ENCODE measurements at regions not wholly inside any gene's neighbourhood (a gene's known extent, or its start where the extent isn't known, plus 50 kb on each side); places are given as distances from the start of the nearest gene placed in this dataset.

DNA sequence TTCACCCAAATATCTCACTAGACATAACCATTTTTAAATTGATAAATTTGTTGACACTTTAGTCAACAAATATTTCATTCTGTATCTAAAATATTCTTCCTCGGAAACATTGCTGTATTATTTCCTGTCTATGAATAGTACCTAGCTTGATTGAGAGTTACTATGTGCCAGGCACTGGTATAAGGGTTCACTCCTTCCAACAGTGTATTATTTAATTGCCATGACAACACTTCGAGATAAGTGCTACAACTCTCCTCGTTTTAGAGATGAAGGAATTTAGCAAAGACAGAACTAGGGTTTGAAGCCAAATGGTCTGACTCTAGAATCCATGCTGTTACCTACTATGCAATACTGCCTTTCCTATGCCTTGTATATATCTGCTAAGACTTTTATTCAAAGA lies 287.2 kb downstream of the YTHDC2 start:
- Histone ChIP-seq H3K36me3 (no peaks in the 10 kb centered on the region), H3K4me1 (no peaks in the 10 kb centered on the region), H3K27me3 (no peaks in the 10 kb centered on the region), H3K27ac (no peak overlapping the region), H3K4me3 (no peak overlapping the region), H3K9me3 (no peaks in the 10 kb centered on the region)
- ATAC-seq (no peak), DNase-seq (no peak)
- intact Hi-C loops (cut with DNase I) = no loop called here
- TF ChIP-seq, protein P1, sequence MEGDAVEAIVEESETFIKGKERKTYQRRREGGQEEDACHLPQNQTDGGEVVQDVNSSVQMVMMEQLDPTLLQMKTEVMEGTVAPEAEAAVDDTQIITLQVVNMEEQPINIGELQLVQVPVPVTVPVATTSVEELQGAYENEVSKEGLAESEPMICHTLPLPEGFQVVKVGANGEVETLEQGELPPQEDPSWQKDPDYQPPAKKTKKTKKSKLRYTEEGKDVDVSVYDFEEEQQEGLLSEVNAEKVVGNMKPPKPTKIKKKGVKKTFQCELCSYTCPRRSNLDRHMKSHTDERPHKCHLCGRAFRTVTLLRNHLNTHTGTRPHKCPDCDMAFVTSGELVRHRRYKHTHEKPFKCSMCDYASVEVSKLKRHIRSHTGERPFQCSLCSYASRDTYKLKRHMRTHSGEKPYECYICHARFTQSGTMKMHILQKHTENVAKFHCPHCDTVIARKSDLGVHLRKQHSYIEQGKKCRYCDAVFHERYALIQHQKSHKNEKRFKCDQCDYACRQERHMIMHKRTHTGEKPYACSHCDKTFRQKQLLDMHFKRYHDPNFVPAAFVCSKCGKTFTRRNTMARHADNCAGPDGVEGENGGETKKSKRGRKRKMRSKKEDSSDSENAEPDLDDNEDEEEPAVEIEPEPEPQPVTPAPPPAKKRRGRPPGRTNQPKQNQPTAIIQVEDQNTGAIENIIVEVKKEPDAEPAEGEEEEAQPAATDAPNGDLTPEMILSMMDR (IDR thresholded peaks at IDR 0.05) = no peak
- no peak for TF ChIP-seq POLR2A (IDR thresholded peaks at IDR 0.05)
- WGBS (ENCODE audit: insufficient coverage, low coverage, low lambda C conversion rate, missing lambda C conversion rate) = 45% methylated on average over 3 of the region's 3 CpGs

DNA sequence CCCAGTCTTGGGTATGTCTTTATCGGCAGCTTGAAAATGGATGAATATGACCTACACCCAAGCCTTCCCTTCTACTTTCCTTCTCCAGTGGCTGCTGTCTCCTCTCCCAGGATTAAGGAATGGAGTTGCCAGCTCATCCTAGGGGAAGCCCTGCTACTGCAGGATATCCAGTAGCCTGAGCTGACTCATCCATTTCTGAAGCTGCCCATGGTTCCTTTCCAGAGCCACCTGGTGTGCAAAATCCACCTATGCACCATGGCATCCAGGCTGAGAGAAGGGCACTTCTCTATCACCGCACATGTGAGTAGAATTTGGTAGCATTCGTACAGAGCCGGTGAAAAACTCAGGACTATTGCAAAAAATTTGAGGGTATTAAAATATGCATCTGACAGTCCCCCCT lies 290.8 kb downstream of the YTHDC2 start:
- Histone ChIP-seq H3K4me1 (no peaks in the 10 kb centered on the region), H3K27me3 (no peaks in the 10 kb centered on the region), H3K27ac (no peak overlapping the region), H3K36me3 (no peaks in the 10 kb centered on the region), H3K4me3 (no peak overlapping the region), H3K9me3 (no peaks in the 10 kb centered on the region)
- DNase-seq = no peak
- ATAC-seq = no peak
- TF ChIP-seq, protein P1 (IDR thresholded peaks at IDR 0.05) = no peak
- TF ChIP-seq POLR2A (IDR thresholded peaks at IDR 0.05) = no peak
- intact Hi-C loops (cut with DNase I) = no loop called here
- WGBS (ENCODE audit: insufficient coverage, low coverage, low lambda C conversion rate, missing lambda C conversion rate) = 79% methylated on average over 4 of the region's 4 CpGs

DNA sequence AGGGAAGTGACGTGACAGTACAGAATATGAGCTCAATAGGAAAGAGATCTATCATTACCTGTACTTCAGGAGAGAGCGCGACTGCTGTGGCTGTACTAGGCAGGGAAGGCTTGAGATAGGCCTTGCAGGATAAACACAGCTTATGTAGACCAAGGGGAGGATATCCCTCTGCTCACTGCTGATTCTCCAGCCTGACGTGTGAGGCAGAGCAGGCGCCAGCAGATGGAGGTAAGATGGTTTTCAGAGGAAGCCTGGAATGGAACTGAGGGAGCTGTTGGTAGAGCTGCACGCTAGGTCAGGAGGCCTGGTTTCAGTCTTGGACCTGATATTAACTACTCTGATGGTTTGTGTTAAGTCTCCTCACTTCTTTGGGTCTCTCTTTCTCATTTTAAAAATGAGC lies 291.4 kb downstream of the YTHDC2 start:
- no peaks in the 10 kb centered on the region for H3K36me3 ChIP-seq
- TF ChIP-seq POLR2A (IDR thresholded peaks at IDR 0.05) = no peak
- TF ChIP-seq, protein P1 (IDR thresholded peaks at IDR 0.05) = no peak
- H3K27me3 ChIP-seq = no peaks in the 10 kb centered on the region
- ATAC-seq (no peak), DNase-seq (no peak)
- no peaks in the 10 kb centered on the region for H3K4me1 ChIP-seq
- intact Hi-C loops (cut with DNase I) = no loop called here
- no peak overlapping the region for H3K4me3 ChIP-seq
- H3K27ac ChIP-seq = no peak overlapping the region
- H3K9me3 ChIP-seq = no peaks in the 10 kb centered on the region
- 62% methylated on average over 6 of the region's 6 CpGs for WGBS (ENCODE audit: insufficient coverage, low coverage, low lambda C conversion rate, missing lambda C conversion rate)

DNA sequence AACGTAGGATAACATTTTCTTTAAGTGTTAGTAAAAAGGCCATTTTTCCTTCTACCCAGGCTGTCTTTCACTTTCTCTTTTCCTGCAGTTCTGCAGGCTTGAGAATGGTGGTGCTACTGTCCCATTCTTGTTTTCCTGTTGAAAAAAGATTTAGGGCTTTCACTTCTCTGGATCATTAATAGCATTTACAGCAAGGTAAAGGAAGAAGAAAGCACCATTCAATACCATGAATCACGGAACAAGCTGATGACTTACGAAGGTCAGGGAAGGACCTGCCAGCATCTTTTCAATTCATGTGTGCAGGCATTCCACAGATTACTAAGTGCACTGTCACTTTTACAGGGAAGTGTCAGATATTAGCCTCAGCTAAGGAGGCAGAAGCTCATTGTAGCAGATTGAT lies 292.8 kb downstream of the YTHDC2 start:
- no peaks in the 10 kb centered on the region for H3K36me3 ChIP-seq
- H3K4me3 ChIP-seq = no peak overlapping the region
- H3K27ac ChIP-seq = no peak overlapping the region
- H3K4me1 ChIP-seq = no peaks in the 10 kb centered on the region
- WGBS (ENCODE audit: insufficient coverage, low coverage, low lambda C conversion rate, missing lambda C conversion rate) = 9% methylated on average over 3 of the region's 3 CpGs
- no peaks in the 10 kb centered on the region for H3K27me3 ChIP-seq
- ATAC-seq = peak in 3 of 4 donors; percentile 18 to 39 (median 36)
- intact Hi-C loops (cut with DNase I) = no loop called here
- no peak for TF ChIP-seq POLR2A (IDR thresholded peaks at IDR 0.05)
- TF ChIP-seq, protein P1 (IDR thresholded peaks at IDR 0.05) = peak in 3 of 4 donors; percentile 11 to 23 (median 19)
- no peaks in the 10 kb centered on the region for H3K9me3 ChIP-seq
- no peak for DNase-seq

DNA sequence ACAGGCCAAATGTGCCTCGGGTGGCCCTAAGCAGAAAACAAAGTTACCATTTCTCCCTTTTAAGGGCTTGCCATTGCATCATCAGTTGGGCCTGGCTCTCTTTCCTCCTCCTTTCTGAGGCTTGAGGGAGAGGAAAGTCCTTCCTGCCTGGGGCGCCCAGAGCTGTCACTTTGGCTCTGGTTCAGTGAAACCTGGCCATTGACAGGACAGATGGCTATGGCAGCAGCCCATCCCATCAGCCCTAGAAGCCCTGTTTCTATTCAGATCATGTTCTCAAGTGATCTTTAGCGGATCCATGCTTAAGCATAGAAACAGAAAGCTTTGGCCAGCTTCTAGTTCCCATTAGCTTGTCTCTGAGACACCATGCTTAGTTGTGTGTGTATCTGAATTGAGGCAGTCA lies 293.4 kb downstream of the YTHDC2 start:
- no peak for DNase-seq

More for the DNA sequence above, 293.4 kb downstream of the YTHDC2 start:
- intact Hi-C loops (cut with DNase I) = no loop called here
- 0% methylated on average over 1 of the region's 3 CpGs for WGBS (ENCODE audit: insufficient coverage, low coverage, low lambda C conversion rate, missing lambda C conversion rate)
- H3K4me3 ChIP-seq = no peak overlapping the region
- no peaks in the 10 kb centered on the region for H3K9me3 ChIP-seq
- H3K27ac ChIP-seq = no peak overlapping the region
- H3K4me1 ChIP-seq = no peaks in the 10 kb centered on the region
- peak in 3 of 4 donors; percentile 19 to 21 (median 20) for ATAC-seq
- TF ChIP-seq, protein P1 (IDR thresholded peaks at IDR 0.05) = no peak
- TF ChIP-seq POLR2A (IDR thresholded peaks at IDR 0.05) = no peak
- H3K27me3 ChIP-seq = no peaks in the 10 kb centered on the region
- H3K36me3 ChIP-seq = no peaks in the 10 kb centered on the region

Measured in right lobe of liver (tissue), 6 donors.